ENCODE measurements at regions not wholly inside any gene's neighbourhood (a gene's known extent, or its start where the extent isn't known, plus 50 kb on each side); places are given as distances from the start of the nearest gene placed in this dataset.

GRCh38 chr6:87788141-87788540, 86.1 kb upstream of the AKIRIN2 start:
- Histone ChIP-seq H3K36me3 (no peaks in the 10 kb centered on the region), H3K4me3 (no peak overlapping the region), H3K27ac (no peak overlapping the region), H3K4me1 (no peaks in the 10 kb centered on the region), H3K27me3 (no peaks in the 10 kb centered on the region), H3K9me3 (no peaks in the 10 kb centered on the region)
- TF ChIP-seq CTCF (IDR thresholded peaks at IDR 0.05): no peak
- DNase-seq: no peak
- intact Hi-C loops (cut with DNase I; ENCODE audit: low total_unique reads): no loop called here

- intact Hi-C loops (cut with DNase I; ENCODE audit: low total_unique reads): no loop called here
- Histone ChIP-seq H3K4me1 (no peaks in the 10 kb centered on the region), H3K9me3 (no peaks in the 10 kb centered on the region), H3K27me3 (no peaks in the 10 kb centered on the region), H3K4me3 (no peak overlapping the region), H3K36me3 (no peaks in the 10 kb centered on the region), H3K27ac (no peak overlapping the region)
- TF ChIP-seq CTCF (IDR thresholded peaks at IDR 0.05): no peak
- DNase-seq: no peak
Observed at GRCh38 chr6:87785229-87785862, 83.3 kb upstream of the AKIRIN2 start.

GRCh38 chr6:87784690-87785089, 82.7 kb upstream of the AKIRIN2 start:
- Histone ChIP-seq H3K4me3 (no peak overlapping the region), H3K27ac (no peak overlapping the region), H3K9me3 (no peaks in the 10 kb centered on the region), H3K4me1 (no peaks in the 10 kb centered on the region), H3K27me3 (no peaks in the 10 kb centered on the region), H3K36me3 (no peaks in the 10 kb centered on the region)
- intact Hi-C loops (cut with DNase I; ENCODE audit: low total_unique reads): no loop called here
- no peak for TF ChIP-seq CTCF (IDR thresholded peaks at IDR 0.05)
- no peak for DNase-seq

- DNase-seq: no peak
- intact Hi-C loops (cut with DNase I; ENCODE audit: low total_unique reads): no loop called here
- Histone ChIP-seq H3K4me1 (no peaks in the 10 kb centered on the region), H3K27me3 (no peaks in the 10 kb centered on the region), H3K27ac (no peak overlapping the region), H3K36me3 (no peaks in the 10 kb centered on the region), H3K4me3 (no peak overlapping the region), H3K9me3 (no peaks in the 10 kb centered on the region)
- no peak for TF ChIP-seq CTCF (IDR thresholded peaks at IDR 0.05)
Observed at GRCh38 chr6:87784051-87784450, 82.0 kb upstream of the AKIRIN2 start.

GRCh38 chr6:87779542-87779941, 77.5 kb upstream of the AKIRIN2 start:
- no peak overlapping the region for H3K27ac ChIP-seq
- DNase-seq: no peak
- no peak overlapping the region for H3K4me3 ChIP-seq
- no peaks in the 10 kb centered on the region for H3K27me3 ChIP-seq
- no peaks in the 10 kb centered on the region for H3K4me1 ChIP-seq
- H3K9me3 ChIP-seq: no peaks in the 10 kb centered on the region
- intact Hi-C loops (cut with DNase I; ENCODE audit: low total_unique reads): no loop called here
- no peak for TF ChIP-seq CTCF (IDR thresholded peaks at IDR 0.05)
- no peaks in the 10 kb centered on the region for H3K36me3 ChIP-seq
